NCI-H82 (cell line): ENCODE measurements at regions not wholly inside any gene's neighbourhood (a gene's known extent, or its start where the extent isn't known, plus 50 kb on each side); places are given as distances from the start of the nearest gene placed in this dataset.
"Not testable (repeated sequence)": the region's sequence is repeated elsewhere in the genome, so short reads cannot be mapped to it uniquely, and the experiment has no call there.

Experiments used
- DNase-seq: peaks from one replicate; lab custom pipeline; 2025; lab: John Stamatoyannopoulos, UW

GRCh38 chr6:11847515-11848345 lies 69.1 kb upstream of the ADTRP start:
- no peak for DNase-seq

- not testable (repeated sequence) for DNase-seq
These were observed 68.5 kb upstream of the ADTRP start for GRCh38 chr6:11847068-11847467.

GRCh38 chr6:11845664-11846577 lies 67.3 kb upstream of the ADTRP start:
- no peak for DNase-seq

- DNase-seq, result not testable (repeated sequence)
These were observed 64.2 kb upstream of the ADTRP start for GRCh38 chr6:11842795-11843194.

- no peak for DNase-seq
These were observed 56.5 kb upstream of the ADTRP start for GRCh38 chr6:11835065-11835464.

- DNase-seq, result no peak
These were observed 55.3 kb upstream of the ADTRP start for GRCh38 chr6:11833626-11834592.

GRCh38 chr6:11831653-11832052 lies 53.0 kb upstream of the ADTRP start:
- no peak for DNase-seq

- DNase-seq, result no peak
These were observed 51.9 kb upstream of the ADTRP start for GRCh38 chr6:11830520-11830919.

- peak; percentile 86 for DNase-seq
These were observed 51.5 kb upstream of the ADTRP start for GRCh38 chr6:11830105-11830504.

GRCh38 chr6:11828262-11828870 lies 49.8 kb upstream of the ADTRP start:
- DNase-seq, result no peak
